Vagina (tissue), 2 donors: ENCODE measurements at regions not wholly inside any gene's neighbourhood (a gene's known extent, or its start where the extent isn't known, plus 50 kb on each side); places are given as distances from the start of the nearest gene placed in this dataset.

Source experiments
- DNase-seq, 2 donors: peaks; one replicate each; pipeline ENCODE4 v3.0.0-alpha.2; 2017; ENCODE audit errors: extremely low spot score in 2 of 2
- H3K27ac ChIP-seq: fragments of 200-600 bp; sonication (generic); one replicate; pipeline ENCODE4 v1.5.1; 2019
- H3K27me3 ChIP-seq: fragments of 200-600 bp; sonication (generic); one replicate; pipeline ENCODE4 v1.5.1; 2019
- H3K36me3 ChIP-seq, 2 donors: fragments of 200-600 bp; sonication (generic); one replicate each; pipeline ENCODE4 v1.5.1; 2017 to 2019
- H3K4me1 ChIP-seq: fragments of 200-600 bp; sonication (generic); one replicate; pipeline ENCODE4 v1.5.1; 2019
- H3K4me3 ChIP-seq, 2 donors: fragments of 200-600 bp; sonication (generic); 1 replicate in 1 of 2; 2 replicates in 1 of 2; pipeline ENCODE4 v1.5.1; 2016 to 2019
- H3K9me3 ChIP-seq: fragments of 200-600 bp; sonication (generic); one replicate; pipeline ENCODE4 v1.5.1; 2019
- CTCF ChIP-seq, 3 experiments: fragments of 450-650 bp in 2 of 3; fragments of 200-600 bp in 1 of 3; sonication (generic) in 1 of 3; IDR thresholded peaks; one replicate each; pipeline ENCODE4 v1.5.1; 2017 to 2019; ENCODE audit warnings: antibody characterized with exemption in 3 of 3, mild to moderate bottlenecking in 2 of 3, moderate library complexity in 2 of 3
- POLR2A ChIP-seq, 2 donors: fragments of 450-650 bp; IDR thresholded peaks; one replicate each; pipeline ENCODE4 v1.6.1; 2017; ENCODE audit warnings: antibody characterized with exemption in 2 of 2, mild to moderate bottlenecking in 2 of 2, moderate library complexity in 2 of 2
- POLR2AphosphoS5 ChIP-seq, 2 donors: sonication (generic); formaldehyde crosslinking; IDR thresholded peaks; one replicate each; pipeline ENCODE4 v1.9.0; 2017; ENCODE audit warnings: antibody characterized with exemption in 2 of 2, mild to moderate bottlenecking in 2 of 2, low read depth in 1 of 2; ENCODE audit not compliant: insufficient read depth in 1 of 2
- intact Hi-C: fragments of 100-400 bp; cut with DNase I; formaldehyde crosslinking; loops from one replicate; pipeline ENCODE4 v1.15.1; 2023

GRCh38 chr7:130960208-130960988 is 226.4 kb upstream of the KLF14 start:
- no peaks in the 10 kb centered on the region for H3K36me3 ChIP-seq
- H3K4me3 ChIP-seq: peak overlapping the region in 1 of 2 donors; percentile 18
- no peaks in the 10 kb centered on the region for H3K9me3 ChIP-seq
- intact Hi-C loops: no loop called here
- no peaks in the 10 kb centered on the region for H3K27me3 ChIP-seq
- no peak for TF ChIP-seq CTCF (IDR thresholded peaks at IDR 0.05)
- no peak for TF ChIP-seq POLR2A (IDR thresholded peaks at IDR 0.05)
- TF ChIP-seq POLR2AphosphoS5 (IDR thresholded peaks at IDR 0.05; ENCODE audit: insufficient read depth in 1 of 2, low read depth in 1 of 2): no peak
- no peak for DNase-seq
- H3K27ac ChIP-seq: peak overlapping the region; percentile 34
- peaks cover 77% of the 10 kb centered on the region for H3K4me1 ChIP-seq

- no peaks in the 10 kb centered on the region for H3K9me3 ChIP-seq
- intact Hi-C loops: no loop called here
- H3K4me1 ChIP-seq: peaks cover 69% of the 10 kb centered on the region
- H3K4me3 ChIP-seq: peak overlapping the region in 1 of 2 donors; percentile 18
- no peak for TF ChIP-seq POLR2AphosphoS5 (IDR thresholded peaks at IDR 0.05; ENCODE audit: insufficient read depth in 1 of 2, low read depth in 1 of 2)
- no peak for TF ChIP-seq POLR2A (IDR thresholded peaks at IDR 0.05)
- no peak for TF ChIP-seq CTCF (IDR thresholded peaks at IDR 0.05)
- DNase-seq: no peak
- no peaks in the 10 kb centered on the region for H3K36me3 ChIP-seq
- H3K27me3 ChIP-seq: no peaks in the 10 kb centered on the region
- peak overlapping the region; percentile 34 for H3K27ac ChIP-seq
Observed at GRCh38 chr7:130961128-130961601, 227.2 kb upstream of the KLF14 start.

DNA sequence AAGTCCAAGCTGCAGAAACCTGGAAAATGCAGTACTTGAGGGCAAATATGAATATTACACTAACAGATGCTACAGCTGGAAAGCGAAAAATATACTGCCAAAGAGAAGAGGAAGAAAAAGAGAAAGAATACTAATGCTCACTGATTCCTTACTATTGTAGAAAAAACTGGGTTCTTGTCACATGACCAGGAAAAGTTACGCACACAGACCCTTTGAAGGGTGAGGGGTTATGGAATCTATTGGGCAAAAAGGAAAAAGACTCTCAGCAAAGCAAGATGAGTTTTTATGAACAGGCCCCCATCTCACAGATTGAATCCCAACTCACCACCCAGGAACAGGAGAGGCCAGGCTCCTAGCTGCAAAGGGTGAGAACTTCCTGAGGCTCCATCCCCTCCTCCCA is 228.1 kb upstream of the KLF14 start:
- Histone ChIP-seq H3K9me3 (no peaks in the 10 kb centered on the region), H3K27me3 (no peaks in the 10 kb centered on the region), H3K36me3 (no peaks in the 10 kb centered on the region), H3K4me1 (peaks cover 59% of the 10 kb centered on the region), H3K4me3 (no peak overlapping the region), H3K27ac (no peak overlapping the region)
- TF ChIP-seq POLR2A (IDR thresholded peaks at IDR 0.05) (no peak), CTCF (IDR thresholded peaks at IDR 0.05) (no peak)
- intact Hi-C loops: no loop called here
- no peak for DNase-seq

GRCh38 chr7:130963339-130963738 is 229.3 kb upstream of the KLF14 start:
- Histone ChIP-seq H3K27me3 (no peaks in the 10 kb centered on the region), H3K36me3 (no peaks in the 10 kb centered on the region), H3K4me1 (peaks cover 51% of the 10 kb centered on the region), H3K9me3 (no peaks in the 10 kb centered on the region), H3K27ac (no peak overlapping the region), H3K4me3 (no peak overlapping the region)
- DNase-seq: no peak
- intact Hi-C loops: no loop called here
- no peak for TF ChIP-seq POLR2A (IDR thresholded peaks at IDR 0.05)
- TF ChIP-seq POLR2AphosphoS5 (IDR thresholded peaks at IDR 0.05; ENCODE audit: insufficient read depth in 1 of 2, low read depth in 1 of 2): no peak
- TF ChIP-seq CTCF (IDR thresholded peaks at IDR 0.05): no peak

GRCh38 chr7:130965515-130965914 is 231.5 kb upstream of the KLF14 start:
- H3K27me3 ChIP-seq: no peaks in the 10 kb centered on the region
- no peak overlapping the region for H3K4me3 ChIP-seq
- no peak for DNase-seq
- peaks cover 52% of the 10 kb centered on the region for H3K4me1 ChIP-seq
- TF ChIP-seq POLR2AphosphoS5 (IDR thresholded peaks at IDR 0.05; ENCODE audit: insufficient read depth in 1 of 2, low read depth in 1 of 2) (no peak), CTCF (IDR thresholded peaks at IDR 0.05) (no peak), POLR2A (IDR thresholded peaks at IDR 0.05) (no peak)
- no peak overlapping the region for H3K27ac ChIP-seq
- intact Hi-C loops: no loop called here
- H3K36me3 ChIP-seq: no peaks in the 10 kb centered on the region
- no peaks in the 10 kb centered on the region for H3K9me3 ChIP-seq
